ENCODE measurements at regions not wholly inside any gene's neighbourhood (a gene's known extent, or its start where the extent isn't known, plus 50 kb on each side); places are given as distances from the start of the nearest gene placed in this dataset.

DNA sequence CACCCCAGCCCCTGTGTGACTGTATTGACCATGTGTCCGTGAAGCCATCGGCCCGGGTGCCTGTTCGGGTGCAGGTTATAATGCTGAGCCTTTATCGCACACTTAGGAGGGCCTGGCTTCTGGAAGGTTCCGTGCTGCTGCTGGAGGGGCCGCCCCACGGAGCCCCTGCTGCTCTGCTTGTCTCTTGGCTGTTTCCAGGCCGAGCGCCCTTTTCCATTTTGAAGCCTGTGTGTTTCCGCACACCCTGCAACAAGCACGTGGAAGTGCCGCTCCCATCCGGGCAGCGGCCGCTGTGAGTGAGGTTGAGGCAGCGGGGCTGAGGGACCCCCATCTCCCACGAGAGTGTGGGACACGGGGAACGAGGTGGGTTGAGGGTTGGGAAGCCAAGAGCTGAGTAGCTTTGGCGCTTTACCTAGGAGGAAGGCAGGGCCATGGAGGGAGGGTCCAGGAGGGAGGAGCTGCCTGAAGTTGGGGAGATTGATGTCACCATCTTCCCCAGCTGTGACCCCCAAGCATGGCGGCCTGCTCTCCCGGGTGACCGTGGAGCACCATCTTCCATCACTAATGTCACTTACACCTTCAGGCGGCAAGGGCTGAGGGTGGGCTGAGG lies 200.1 kb upstream of the GSE1 start (continued):
- TF ChIP-seq, protein P1, sequence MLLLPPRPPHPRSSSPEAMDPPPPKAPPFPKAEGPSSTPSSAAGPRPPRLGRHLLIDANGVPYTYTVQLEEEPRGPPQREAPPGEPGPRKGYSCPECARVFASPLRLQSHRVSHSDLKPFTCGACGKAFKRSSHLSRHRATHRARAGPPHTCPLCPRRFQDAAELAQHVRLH (CRISPR knock-in tag; IDR thresholded peaks at IDR 0.05; ENCODE audit: borderline replicate concordance, low read depth) = no peak

DNA sequence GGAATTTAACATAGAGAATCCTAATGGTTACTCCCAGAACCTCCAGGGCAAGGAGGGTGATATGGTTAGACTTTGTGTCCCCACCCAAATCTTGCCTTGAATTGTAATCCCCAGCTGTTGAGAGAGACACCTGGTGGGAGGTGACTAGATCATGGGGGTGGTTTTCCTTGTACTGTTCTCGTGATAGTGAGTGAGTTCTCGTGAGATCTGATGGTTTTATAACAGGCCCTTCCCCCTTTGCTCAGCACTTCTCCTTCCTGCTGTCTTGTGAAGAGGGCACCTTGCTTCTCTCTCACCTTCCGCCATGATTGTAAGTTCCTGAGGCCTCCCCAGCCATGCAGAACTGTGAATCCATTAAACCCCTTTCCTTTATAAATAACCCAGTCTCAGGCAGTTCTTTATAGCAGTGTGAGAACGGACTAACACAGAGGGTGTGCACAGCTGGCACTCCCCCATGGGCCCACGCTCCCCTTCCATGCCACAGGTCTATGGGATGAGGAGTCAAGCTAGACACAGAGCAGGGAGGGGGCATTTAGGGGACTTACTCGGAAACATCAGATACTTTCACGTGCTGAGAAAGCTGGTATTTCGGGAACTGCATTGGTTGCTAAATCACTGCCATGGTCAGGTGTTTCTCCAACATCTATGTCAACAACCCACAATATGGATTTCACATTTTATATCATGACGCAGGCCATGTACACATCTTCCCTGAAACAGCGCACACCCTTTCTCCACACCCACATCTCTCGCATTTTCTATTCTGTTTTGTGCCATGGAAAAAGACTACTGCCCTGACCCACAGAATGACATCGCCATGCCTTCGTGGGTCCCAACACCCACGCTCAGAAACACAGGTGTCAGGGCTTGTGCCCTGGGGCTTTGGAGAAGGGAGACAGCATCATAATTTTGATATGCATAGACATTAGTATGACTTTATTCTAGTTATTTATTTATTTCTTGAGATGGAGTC lies 199.1 kb upstream of the GSE1 start:
- 89% methylated on average over 14 of the region's 14 CpGs for WGBS (ENCODE audit: low lambda C conversion rate)
- TF ChIP-seq ZFYVE20 (CRISPR knock-in tag; IDR thresholded peaks at IDR 0.05; ENCODE audit: borderline replicate concordance, low read depth) (no peak), ZNF720 (CRISPR knock-in tag; IDR thresholded peaks at IDR 0.05) (no peak), NBN (conservative IDR thresholded peaks at IDR 0.05) (no peak), RCOR2 (CRISPR knock-in tag; IDR thresholded peaks at IDR 0.05) (no peak)
- TF ChIP-seq, protein P2, sequence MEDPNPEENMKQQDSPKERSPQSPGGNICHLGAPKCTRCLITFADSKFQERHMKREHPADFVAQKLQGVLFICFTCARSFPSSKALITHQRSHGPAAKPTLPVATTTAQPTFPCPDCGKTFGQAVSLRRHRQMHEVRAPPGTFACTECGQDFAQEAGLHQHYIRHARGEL (CRISPR knock-in tag; IDR thresholded peaks at IDR 0.05) = no peak
- intact Hi-C loops (cut with micrococcal nuclease; ENCODE audit: unreplicated experiment) (no loop called here), in situ Hi-C loops (cut with HindIII; ENCODE audit: extremely low pct_ligation_motif_present, low pct_unique_long_range_greater_than_20kb) (no loop called here)
- Histone ChIP-seq H3K9ac (ENCODE audit: insufficient read depth, low read depth, low read length) (no peak overlapping the region), H2AFZ (ENCODE audit: low read length) (no peak overlapping the region), H3K36me3 (replicated peaks in 1 of 2; ENCODE audit: control insufficient read depth in 1 of 2, insufficient read depth in 2 of 2, low read length in 2 of 2) (no peaks in the 10 kb centered on the region), H3K4me1 (ENCODE audit: insufficient read depth, low read length) (peaks cover 10% of the 10 kb centered on the region), H3K9me3 (ENCODE audit: low read length) (no peaks in the 10 kb centered on the region), H4K20me1 (ENCODE audit: insufficient read depth, low read length) (no peaks in the 10 kb centered on the region), H3K27ac (ENCODE audit: extremely low read length, insufficient read depth, low read length) (no peak overlapping the region), H3K27me3 (ENCODE audit: control insufficient read depth in 1 of 2, insufficient read depth in 2 of 2, low read length in 2 of 2) (0 out of 5 replicates have a peak, but pooled peaks cover 0 to 1% of the 10 kb centered on the region in 2 experiments), H3K4me2 (ENCODE audit: low read depth, low read length) (no peak overlapping the region), H3K79me2 (ENCODE audit: insufficient read depth, low read length) (no peaks in the 10 kb centered on the region), H3K4me3 (replicated peaks in 1 of 3; ENCODE audit: insufficient read depth in 1 of 3, low read depth in 2 of 3, low read length in 3 of 3) (no peak overlapping the region)
- ATAC-seq (no peak), FAIRE-seq (no peak), DNase-seq (ENCODE audit: low spot score) (no peak)
- no TSS peak for BruUV-seq (replicated peaks)
- ChIA-PET POLR2A (no interaction called here), CTCF (ENCODE audit: low intra/inter-chr PET ratio, low total read pairs) (no interaction called here)
